T-helper 1 cell treated with Interleukin-12 subunit alpha and Interleukin-12 subunit beta and Interleukin-4 antibody, amounts not matched to agents 30 μg/mL and 1 μg/mL, for 36 hours (primary cell): ENCODE measurements at regions not wholly inside any gene's neighbourhood (a gene's known extent, or its start where the extent isn't known, plus 50 kb on each side); places are given as distances from the start of the nearest gene placed in this dataset.
"Not testable (repeated sequence)": the region's sequence is repeated elsewhere in the genome, so short reads cannot be mapped to it uniquely, and the experiment has no call there.

Experiments
- H3K27ac Mint-ChIP-seq: one replicate; pipeline ENCODE4 v1.8.0; 2021; ENCODE audit warnings: mild to moderate bottlenecking, mixed read lengths
- H3K27me3 Mint-ChIP-seq: one replicate; pipeline ENCODE4 v1.8.0; 2021; ENCODE audit warnings: low read depth, mixed read lengths
- H3K36me3 Mint-ChIP-seq: one replicate; pipeline ENCODE4 v1.8.0; 2021; ENCODE audit warnings: low read depth, mixed read lengths
- H3K4me1 Mint-ChIP-seq: one replicate; pipeline ENCODE4 v1.8.0; 2021; ENCODE audit warnings: low read depth, mixed read lengths
- H3K4me3 Mint-ChIP-seq: one replicate; pipeline ENCODE4 v1.8.0; 2021; ENCODE audit warnings: mild to moderate bottlenecking, moderate library complexity, mixed read lengths
- H3K9me3 Mint-ChIP-seq: one replicate; pipeline ENCODE4 v1.8.0; 2021; ENCODE audit warnings: mixed read lengths

DNA sequence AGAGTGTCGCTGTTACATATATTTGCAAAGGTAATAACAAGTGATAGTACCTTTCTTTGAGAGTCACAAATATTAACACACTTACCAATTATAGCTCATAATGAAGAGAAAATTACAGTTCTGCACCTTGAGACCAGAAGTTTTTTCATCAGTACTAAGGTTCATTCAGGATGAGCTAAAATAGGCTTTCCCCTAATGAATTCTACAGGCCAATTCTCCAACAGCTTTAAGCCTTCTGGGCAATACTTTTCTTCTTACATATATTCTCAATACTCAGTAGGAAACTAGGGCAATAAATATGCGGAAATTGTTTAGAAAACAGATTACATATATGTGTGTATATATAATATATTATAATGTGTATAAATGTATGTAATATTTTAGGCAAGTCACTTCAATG is 2672.8 kb upstream of the PCDH20 start:
- Mint-ChIP-seq H3K27ac (no peak overlapping the region), H3K4me3 (no peak overlapping the region), H3K36me3 (no peaks in the 10 kb centered on the region), H3K9me3 (peaks cover 18% of the 10 kb centered on the region), H3K27me3 (no peaks in the 10 kb centered on the region), H3K4me1 (no peaks in the 10 kb centered on the region)

DNA sequence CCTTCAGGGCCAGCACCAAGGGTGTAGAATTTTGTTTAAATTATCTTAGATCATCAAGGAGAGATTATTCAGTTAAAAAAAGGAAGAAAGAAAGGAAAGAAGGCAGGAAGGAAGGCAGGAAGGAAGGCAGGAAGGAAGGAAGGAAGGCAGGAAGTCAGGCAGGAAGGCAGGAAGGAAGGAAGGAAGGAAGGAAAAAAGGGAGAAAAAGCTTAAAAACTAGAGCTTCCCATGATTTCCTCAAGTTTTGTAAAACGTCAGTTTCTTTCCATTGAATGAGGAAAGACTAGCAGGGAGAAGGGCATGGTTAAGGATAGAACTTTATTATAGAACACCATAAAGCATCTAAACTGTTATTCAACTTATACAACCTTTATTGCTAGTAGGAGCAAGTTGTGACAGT is 2672.0 kb upstream of the PCDH20 start:
- Mint-ChIP-seq H3K27me3 (no peaks in the 10 kb centered on the region), H3K4me1 (no peaks in the 10 kb centered on the region), H3K9me3 (peaks cover 19% of the 10 kb centered on the region), H3K27ac (no peak overlapping the region), H3K4me3 (no peak overlapping the region), H3K36me3 (no peaks in the 10 kb centered on the region)

DNA sequence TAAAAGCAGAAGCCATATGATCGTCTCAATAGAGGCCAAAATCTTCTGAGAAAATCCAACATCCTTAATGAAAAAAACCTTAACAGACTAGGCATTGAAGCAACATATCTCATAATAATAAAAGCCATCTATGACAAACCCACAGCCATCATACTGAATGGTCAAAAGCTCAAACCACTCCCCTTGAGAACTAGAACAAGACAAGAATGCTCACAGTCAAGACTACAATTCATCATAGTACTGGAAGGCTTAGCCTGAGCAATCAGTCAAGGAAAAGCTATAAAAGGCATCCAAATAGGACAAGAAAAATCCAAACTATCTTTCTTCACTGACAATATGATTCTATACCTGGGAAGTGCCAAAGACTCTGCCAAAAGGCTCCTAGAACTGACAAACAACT is 2668.2 kb upstream of the PCDH20 start:
- no peaks in the 10 kb centered on the region for H3K27me3 Mint-ChIP-seq
- H3K36me3 Mint-ChIP-seq, result no peaks in the 10 kb centered on the region
- H3K9me3 Mint-ChIP-seq, result peaks cover 19% of the 10 kb centered on the region
- no peak overlapping the region for H3K4me3 Mint-ChIP-seq
- H3K27ac Mint-ChIP-seq, result no peak overlapping the region
- no peaks in the 10 kb centered on the region for H3K4me1 Mint-ChIP-seq

DNA sequence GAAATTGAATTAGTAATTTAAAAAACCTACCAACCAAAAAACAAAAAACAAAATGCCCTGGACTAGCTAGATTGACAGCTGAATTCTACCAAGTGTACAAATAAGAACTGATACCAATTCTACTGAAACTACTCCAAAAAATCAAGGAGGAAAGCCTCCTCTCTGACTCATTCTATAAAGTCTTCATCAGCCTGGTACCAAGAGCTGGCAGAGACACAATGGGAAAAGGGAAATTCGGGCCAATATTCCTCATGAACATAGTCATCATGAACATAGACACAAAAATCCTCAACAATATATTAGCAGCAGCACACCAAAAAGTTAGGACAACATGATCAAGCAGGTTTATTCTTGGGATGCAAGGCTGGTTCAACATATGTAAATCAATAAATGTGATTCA is 2667.7 kb upstream of the PCDH20 start:
- Mint-ChIP-seq H3K9me3 (peaks cover 19% of the 10 kb centered on the region), H3K4me3 (no peak overlapping the region), H3K27ac (no peak overlapping the region), H3K4me1 (no peaks in the 10 kb centered on the region), H3K27me3 (no peaks in the 10 kb centered on the region), H3K36me3 (no peaks in the 10 kb centered on the region)

DNA sequence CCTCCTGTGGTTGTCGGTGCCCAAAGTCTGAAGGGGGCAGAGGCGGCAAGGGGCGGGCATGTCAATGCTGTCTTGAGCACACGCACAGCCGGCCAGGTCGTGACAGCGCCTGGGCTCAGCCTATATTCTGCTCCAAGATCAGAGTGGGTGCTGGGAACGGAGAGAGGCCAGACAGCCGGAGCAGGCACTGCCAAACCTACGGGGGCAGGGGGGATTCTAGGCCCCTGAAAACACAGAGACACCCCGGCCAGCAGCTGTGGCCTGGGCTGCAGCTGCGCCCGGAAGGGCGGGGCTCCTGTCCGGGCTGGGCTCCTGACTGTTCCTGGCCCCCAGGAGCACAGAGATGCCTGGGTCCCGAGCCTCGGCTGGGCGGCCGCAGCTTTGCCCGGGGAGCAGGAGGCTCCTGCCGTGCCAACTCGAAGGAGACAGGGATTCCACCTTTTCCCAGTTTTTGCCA is 2662.9 kb upstream of the PCDH20 start:
- no peaks in the 10 kb centered on the region for H3K27me3 Mint-ChIP-seq
- no peaks in the 10 kb centered on the region for H3K4me1 Mint-ChIP-seq
- no peaks in the 10 kb centered on the region for H3K36me3 Mint-ChIP-seq
- peaks cover 7% of the 10 kb centered on the region for H3K9me3 Mint-ChIP-seq
- H3K27ac Mint-ChIP-seq, result no peak overlapping the region
- H3K4me3 Mint-ChIP-seq, result no peak overlapping the region

DNA sequence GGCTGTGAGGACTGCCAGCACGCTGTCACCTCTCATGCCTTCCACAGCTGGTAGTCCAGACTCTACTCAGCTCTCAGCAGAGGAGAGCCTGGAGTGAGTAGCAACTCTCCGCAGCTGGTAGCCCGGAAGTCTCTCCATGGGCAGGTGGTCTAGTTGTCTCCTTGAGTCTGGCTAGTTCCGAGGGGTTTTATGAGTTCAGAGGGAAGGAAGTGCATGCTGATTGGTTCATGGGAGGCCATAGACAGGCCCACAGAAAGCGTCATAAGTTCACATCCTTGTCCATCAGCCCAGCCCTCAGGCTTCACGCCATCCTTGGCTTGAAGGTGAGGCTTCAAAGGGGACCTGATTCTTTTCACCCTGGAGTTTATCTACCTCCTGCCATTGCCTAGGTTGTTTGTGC is 2662.4 kb upstream of the PCDH20 start:
- Mint-ChIP-seq H3K4me1 (no peaks in the 10 kb centered on the region), H3K36me3 (no peaks in the 10 kb centered on the region), H3K9me3 (peaks cover 7% of the 10 kb centered on the region)

DNA sequence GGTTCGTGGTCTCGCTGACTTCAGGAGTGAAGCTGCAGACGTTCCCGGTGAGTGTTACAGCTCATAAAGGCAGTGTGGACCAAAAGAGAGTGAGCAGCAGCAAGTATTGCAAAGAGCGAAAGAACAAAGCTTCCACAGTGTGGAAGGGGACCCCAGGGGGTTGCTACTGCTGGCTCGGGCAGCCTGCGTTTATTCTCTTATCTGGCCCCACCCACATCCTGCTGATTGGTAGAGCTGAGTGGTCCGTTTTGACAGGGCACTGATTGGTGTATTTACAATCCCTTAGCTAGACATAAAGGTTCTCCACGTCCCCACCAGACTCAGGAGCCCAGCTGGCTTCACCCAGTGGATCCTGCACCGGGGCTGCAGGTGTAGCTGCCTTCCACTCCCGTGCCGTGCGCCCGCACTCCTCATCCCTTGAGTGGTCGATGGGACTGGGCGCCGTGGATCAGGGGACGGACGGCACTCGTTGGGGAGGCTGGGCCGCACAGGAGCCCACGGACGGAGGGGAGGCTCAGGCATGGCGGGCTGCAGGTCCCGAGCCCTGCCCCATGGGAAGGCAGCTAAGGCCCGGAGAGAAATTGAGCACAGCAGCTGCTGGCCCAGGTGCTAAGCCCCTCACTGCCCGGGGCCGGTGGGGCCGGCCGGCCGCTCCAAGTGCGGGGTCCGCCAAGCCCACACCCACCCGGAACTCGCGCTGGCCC is 2661.6 kb upstream of the PCDH20 start:
- not testable (repeated sequence) for H3K9me3 Mint-ChIP-seq, H3K27ac Mint-ChIP-seq, H3K4me3 Mint-ChIP-seq, H3K27me3 Mint-ChIP-seq, H3K4me1 Mint-ChIP-seq, H3K36me3 Mint-ChIP-seq

More for the DNA sequence above, 2662.4 kb upstream of the PCDH20 start:
- H3K27ac Mint-ChIP-seq, result no peak overlapping the region
- H3K27me3 Mint-ChIP-seq, result no peaks in the 10 kb centered on the region
- no peak overlapping the region for H3K4me3 Mint-ChIP-seq

DNA sequence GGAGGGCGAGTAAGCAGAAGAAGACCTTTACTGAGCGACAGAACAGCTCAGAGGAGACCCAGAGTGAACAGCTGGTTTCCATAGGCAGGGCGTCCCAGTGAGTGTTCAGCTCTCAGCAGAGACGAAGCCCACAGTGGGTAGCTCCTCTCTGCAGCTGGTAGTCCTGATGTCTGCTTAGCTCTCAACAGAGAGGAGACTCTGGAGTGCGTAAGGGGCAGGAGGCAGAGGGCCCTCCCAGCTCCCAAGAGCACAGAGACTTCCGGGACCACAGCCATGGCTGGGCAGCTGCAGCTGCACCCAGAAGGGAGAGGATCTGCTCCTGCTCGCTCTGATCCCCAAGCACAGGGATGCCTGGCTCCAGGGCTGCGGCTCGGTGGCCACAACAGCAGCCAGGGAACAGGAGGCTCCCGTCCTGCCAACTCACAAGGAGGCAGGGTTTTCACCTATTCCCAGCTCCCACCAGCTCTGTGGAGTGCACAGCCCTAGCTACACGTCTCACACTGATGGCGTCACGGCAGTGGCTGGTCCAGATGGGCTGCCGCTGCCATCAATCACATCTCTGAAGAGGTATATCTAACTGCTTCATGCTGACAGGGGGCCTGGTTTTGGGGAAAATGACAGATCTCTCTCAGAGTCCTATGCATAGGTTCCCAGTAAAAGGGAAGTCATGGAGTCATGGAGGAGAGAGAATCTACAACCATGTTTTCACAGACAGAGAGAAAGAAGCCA is 2660.1 kb upstream of the PCDH20 start:
- no peak overlapping the region for H3K27ac Mint-ChIP-seq
- H3K4me3 Mint-ChIP-seq, result no peak overlapping the region

DNA sequence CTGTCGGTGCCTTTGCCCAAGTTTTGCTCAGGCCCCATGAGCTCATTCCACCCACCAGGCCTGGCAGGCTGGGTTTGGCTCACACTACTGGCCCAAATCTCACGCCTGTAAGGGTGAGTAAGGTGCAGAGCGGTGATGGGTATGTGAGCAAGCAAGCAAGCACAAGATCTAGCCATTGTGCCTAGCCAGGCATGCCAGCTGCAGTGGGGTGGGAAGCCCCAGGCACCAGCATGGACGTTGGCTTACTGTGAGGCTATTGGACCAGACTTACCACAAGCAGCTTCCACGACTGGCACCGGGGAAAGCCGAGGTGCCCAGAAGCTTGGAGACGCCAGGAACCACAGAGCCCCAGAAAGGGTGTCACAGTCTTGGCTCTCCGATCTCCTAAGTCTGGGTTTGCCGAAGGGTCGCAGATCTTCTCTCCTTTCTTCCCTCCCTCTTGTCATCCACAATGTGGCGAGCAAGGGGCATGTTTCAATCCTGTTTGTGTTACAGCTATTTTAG is 2659.4 kb upstream of the PCDH20 start:
- Mint-ChIP-seq H3K4me1 (no peaks in the 10 kb centered on the region), H3K4me3 (no peak overlapping the region), H3K27me3 (no peaks in the 10 kb centered on the region), H3K27ac (no peak overlapping the region), H3K36me3 (no peaks in the 10 kb centered on the region), H3K9me3 (no peaks in the 10 kb centered on the region)

More for the DNA sequence above, 2660.1 kb upstream of the PCDH20 start:
- Mint-ChIP-seq H3K27me3 (no peaks in the 10 kb centered on the region), H3K9me3 (no peaks in the 10 kb centered on the region), H3K36me3 (no peaks in the 10 kb centered on the region), H3K4me1 (no peaks in the 10 kb centered on the region)

DNA sequence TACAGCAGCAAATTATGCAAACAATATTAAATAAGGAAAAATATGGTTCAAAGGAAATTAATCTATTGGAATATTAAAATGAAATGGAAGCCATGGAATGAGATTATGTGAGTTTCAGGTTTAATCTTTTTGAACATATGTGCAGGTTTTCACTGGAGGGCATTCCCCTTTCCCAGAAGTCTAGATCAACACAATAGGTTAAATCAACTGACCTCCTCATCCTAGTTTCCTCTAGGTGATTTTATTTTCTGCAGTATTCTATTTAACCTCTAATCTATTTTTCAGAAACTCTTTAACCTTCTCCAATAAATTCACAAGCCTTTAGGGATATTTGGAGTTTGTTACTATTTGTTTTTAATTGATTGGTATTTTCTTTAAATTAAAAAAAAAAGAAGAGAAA is 2657.6 kb upstream of the PCDH20 start:
- Mint-ChIP-seq H3K4me1 (no peaks in the 10 kb centered on the region), H3K36me3 (no peaks in the 10 kb centered on the region), H3K27ac (no peak overlapping the region), H3K9me3 (no peaks in the 10 kb centered on the region), H3K4me3 (no peak overlapping the region), H3K27me3 (no peaks in the 10 kb centered on the region)

DNA sequence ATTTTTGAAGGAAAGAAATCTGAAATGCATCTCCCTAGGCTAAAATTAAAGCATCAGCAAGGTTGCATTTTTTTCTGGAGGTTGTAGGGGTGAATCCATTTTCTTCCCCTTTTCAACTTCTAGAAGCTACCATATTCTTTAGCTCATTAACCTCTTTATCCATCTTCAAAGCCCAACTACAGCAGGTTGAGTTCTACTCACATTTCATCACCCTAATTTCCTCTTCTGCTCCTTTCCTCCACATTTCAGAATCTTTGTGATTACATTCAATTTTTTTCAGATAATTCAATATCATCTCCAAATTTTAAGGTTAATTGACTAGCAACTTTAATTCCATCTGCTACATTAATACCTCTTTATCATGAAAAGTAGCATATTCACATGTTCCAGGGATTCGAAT is 2655.7 kb upstream of the PCDH20 start:
- Mint-ChIP-seq H3K9me3 (no peaks in the 10 kb centered on the region), H3K4me1 (no peaks in the 10 kb centered on the region), H3K36me3 (no peaks in the 10 kb centered on the region), H3K27ac (no peak overlapping the region), H3K27me3 (no peaks in the 10 kb centered on the region), H3K4me3 (no peak overlapping the region)

DNA sequence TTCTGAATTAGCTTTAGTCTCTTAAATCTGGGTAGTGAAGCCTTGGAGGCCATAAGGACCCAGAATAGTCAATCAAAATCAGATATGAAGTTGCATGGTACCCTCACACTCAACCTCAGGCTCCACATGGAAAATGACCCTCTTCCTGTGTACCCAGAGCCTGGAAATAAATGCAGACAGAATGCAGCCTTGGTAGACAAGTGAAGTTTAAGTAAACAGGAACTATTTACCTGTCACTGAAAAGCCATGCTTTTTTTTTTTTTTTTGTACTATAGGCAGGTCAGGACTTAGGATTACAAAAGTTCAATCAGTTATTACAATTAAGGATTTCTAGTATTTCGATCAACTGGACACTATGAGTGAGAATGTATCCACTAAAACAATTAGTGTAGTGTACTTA is 2654.2 kb upstream of the PCDH20 start:
- no peaks in the 10 kb centered on the region for H3K27me3 Mint-ChIP-seq
- H3K9me3 Mint-ChIP-seq, result no peaks in the 10 kb centered on the region
- no peaks in the 10 kb centered on the region for H3K4me1 Mint-ChIP-seq
- H3K4me3 Mint-ChIP-seq, result no peak overlapping the region
- H3K36me3 Mint-ChIP-seq, result no peaks in the 10 kb centered on the region
- H3K27ac Mint-ChIP-seq, result no peak overlapping the region

DNA sequence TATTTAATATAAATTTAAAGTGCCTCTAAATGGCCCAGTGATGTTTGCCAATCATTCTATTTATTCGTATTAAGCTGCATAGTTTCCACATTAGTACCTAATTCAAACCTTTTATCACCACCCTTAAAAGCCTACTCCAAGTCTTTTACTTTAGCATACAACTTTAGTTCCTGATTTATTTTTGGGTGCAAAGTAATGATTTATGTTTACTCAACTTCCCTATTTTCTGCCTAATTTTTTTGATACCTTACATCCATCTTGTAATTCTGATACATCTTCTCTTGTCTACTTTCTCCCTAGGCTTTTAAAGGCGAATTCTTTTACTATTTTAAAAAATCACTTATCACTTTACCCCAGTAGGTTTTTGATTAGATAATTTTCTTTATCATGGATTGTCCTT is 2651.1 kb upstream of the PCDH20 start:
- Mint-ChIP-seq H3K36me3 (no peaks in the 10 kb centered on the region), H3K27ac (no peak overlapping the region), H3K9me3 (peaks cover 8% of the 10 kb centered on the region), H3K27me3 (no peaks in the 10 kb centered on the region), H3K4me3 (no peak overlapping the region), H3K4me1 (no peaks in the 10 kb centered on the region)

DNA sequence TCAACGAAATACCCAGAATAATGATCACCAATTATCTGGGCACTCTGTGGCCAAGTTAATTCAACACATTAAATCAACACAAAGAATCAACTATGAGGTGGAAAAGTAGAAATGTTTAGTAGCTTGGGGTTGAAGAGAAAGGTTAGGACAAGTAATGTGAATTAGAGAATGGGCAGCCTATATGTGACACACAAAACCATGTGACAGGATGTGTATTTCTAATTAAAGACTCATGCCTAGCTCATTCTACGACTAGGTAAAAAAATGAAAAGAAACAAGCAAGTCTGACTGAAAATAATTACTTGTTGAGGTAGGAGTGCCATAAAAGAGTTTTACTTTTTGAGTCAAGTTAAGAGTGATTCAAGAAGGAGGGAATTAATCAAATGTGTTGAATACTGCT is 2646.0 kb upstream of the PCDH20 start:
- no peak overlapping the region for H3K4me3 Mint-ChIP-seq
- H3K27ac Mint-ChIP-seq, result no peak overlapping the region
- H3K27me3 Mint-ChIP-seq, result no peaks in the 10 kb centered on the region
- peaks cover 14% of the 10 kb centered on the region for H3K9me3 Mint-ChIP-seq
- no peaks in the 10 kb centered on the region for H3K36me3 Mint-ChIP-seq
- no peaks in the 10 kb centered on the region for H3K4me1 Mint-ChIP-seq

DNA sequence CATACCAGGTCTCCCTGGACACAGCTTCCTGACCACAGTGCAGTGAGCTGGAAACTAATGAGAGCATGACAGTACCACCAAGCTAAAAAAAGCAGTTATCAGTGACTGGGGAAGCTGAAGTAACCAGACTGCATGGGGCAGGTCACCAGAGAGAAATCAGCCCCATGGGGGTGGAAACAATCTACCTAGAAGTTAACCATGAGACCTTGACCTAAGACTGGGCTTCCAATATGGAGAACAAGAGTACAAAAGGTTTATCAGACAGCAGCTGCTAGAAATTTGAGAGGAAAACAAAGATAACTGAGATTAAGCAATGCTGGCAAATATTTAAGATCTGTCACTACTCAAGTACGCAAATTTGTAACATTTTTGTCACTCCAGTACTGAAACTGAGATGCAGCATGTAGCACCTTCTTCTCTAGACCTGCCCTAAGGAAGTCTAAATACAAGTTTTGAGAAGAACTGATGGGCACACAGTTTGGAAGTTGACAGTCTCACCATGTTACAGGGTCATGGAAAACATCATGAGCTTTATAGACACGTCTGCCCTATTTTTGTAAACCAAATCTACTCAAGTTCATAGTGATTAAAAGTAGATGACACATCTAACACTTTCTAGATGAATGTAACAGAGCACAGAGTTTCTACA is 2641.8 kb upstream of the PCDH20 start:
- Mint-ChIP-seq H3K27me3 (no peaks in the 10 kb centered on the region), H3K4me1 (no peaks in the 10 kb centered on the region), H3K4me3 (no peak overlapping the region), H3K27ac (no peak overlapping the region), H3K36me3 (no peaks in the 10 kb centered on the region), H3K9me3 (peaks cover 7% of the 10 kb centered on the region)
